Adipocyte (in vitro differentiated cells): ENCODE measurements at regions not wholly inside any gene's neighbourhood (a gene's known extent, or its start where the extent isn't known, plus 50 kb on each side); places are given as distances from the start of the nearest gene placed in this dataset.

Experiments
- DNase-seq: peaks from one replicate; pipeline ENCODE4 v3.0.0-alpha.2; 2015; ENCODE audit warnings: low read depth
- H3K27me3 ChIP-seq: replicated peaks from 2 replicates; pipeline ENCODE4 v1.7.0; 2013; ENCODE audit warnings: mild to moderate bottlenecking, low read length, moderate library complexity; ENCODE audit not compliant: control insufficient read depth, insufficient read depth
- H3K36me3 ChIP-seq: 2 replicates; pipeline ENCODE4 v1.7.0; 2013; ENCODE audit warnings: low read length, mild to moderate bottlenecking, moderate library complexity; ENCODE audit not compliant: control insufficient read depth, insufficient read depth, severe bottlenecking
- H3K4me1 ChIP-seq: 2 replicates; pipeline ENCODE4 v1.7.0; 2013; ENCODE audit warnings: mild to moderate bottlenecking, low read length, moderate library complexity; ENCODE audit not compliant: control insufficient read depth, insufficient read depth
- H3K4me3 ChIP-seq: 2 replicates; pipeline ENCODE4 v1.7.0; 2013; ENCODE audit warnings: mild to moderate bottlenecking, low read length, moderate library complexity
- H3K9ac ChIP-seq: 2 replicates; pipeline ENCODE4 v1.7.0; 2013; ENCODE audit warnings: mild to moderate bottlenecking, low read length, moderate library complexity
- H3K9me3 ChIP-seq: 2 replicates; pipeline ENCODE4 v1.7.0; 2013; ENCODE audit warnings: mild to moderate bottlenecking, low read length, moderate library complexity; ENCODE audit not compliant: control insufficient read depth

- H3K27me3 ChIP-seq: no peaks in the 10 kb centered on the region
- H3K4me1 ChIP-seq: no peaks in the 10 kb centered on the region
- no peak overlapping the region for H3K4me3 ChIP-seq
- no peak for DNase-seq
- H3K36me3 ChIP-seq: no peaks in the 10 kb centered on the region
- no peak overlapping the region for H3K9ac ChIP-seq
- H3K9me3 ChIP-seq: no peaks in the 10 kb centered on the region
Measured at GRCh38 chr5:23235246-23235645, 272.2 kb upstream of the PRDM9 start.

- no peaks in the 10 kb centered on the region for H3K9me3 ChIP-seq
- no peaks in the 10 kb centered on the region for H3K27me3 ChIP-seq
- no peak for DNase-seq
- no peak overlapping the region for H3K9ac ChIP-seq
- no peaks in the 10 kb centered on the region for H3K36me3 ChIP-seq
- no peaks in the 10 kb centered on the region for H3K4me1 ChIP-seq
- no peak overlapping the region for H3K4me3 ChIP-seq
Measured at GRCh38 chr5:23234197-23234596, 273.2 kb upstream of the PRDM9 start.

GRCh38 chr5:23223846-23224245 lies 283.6 kb upstream of the PRDM9 start:
- Histone ChIP-seq H3K9me3 (no peaks in the 10 kb centered on the region), H3K27me3 (no peaks in the 10 kb centered on the region), H3K4me3 (no peak overlapping the region), H3K36me3 (no peaks in the 10 kb centered on the region), H3K9ac (no peak overlapping the region), H3K4me1 (no peaks in the 10 kb centered on the region)
- no peak for DNase-seq

- H3K36me3 ChIP-seq: no peaks in the 10 kb centered on the region
- H3K4me1 ChIP-seq: no peaks in the 10 kb centered on the region
- no peaks in the 10 kb centered on the region for H3K27me3 ChIP-seq
- H3K4me3 ChIP-seq: no peak overlapping the region
- no peaks in the 10 kb centered on the region for H3K9me3 ChIP-seq
- no peak for DNase-seq
- H3K9ac ChIP-seq: no peak overlapping the region
Measured at GRCh38 chr5:23221831-23222230, 285.6 kb upstream of the PRDM9 start.

- no peak for DNase-seq
- no peak overlapping the region for H3K4me3 ChIP-seq
- no peaks in the 10 kb centered on the region for H3K27me3 ChIP-seq
- no peaks in the 10 kb centered on the region for H3K4me1 ChIP-seq
- H3K9ac ChIP-seq: no peak overlapping the region
- no peaks in the 10 kb centered on the region for H3K36me3 ChIP-seq
- H3K9me3 ChIP-seq: no peaks in the 10 kb centered on the region
Measured at GRCh38 chr5:23217159-23217558, 290.2 kb upstream of the PRDM9 start.

GRCh38 chr5:23216345-23216744 lies 291.1 kb upstream of the PRDM9 start:
- no peak for DNase-seq
- no peaks in the 10 kb centered on the region for H3K36me3 ChIP-seq

GRCh38 chr5:23208959-23209431 lies 298.4 kb upstream of the PRDM9 start:
- Histone ChIP-seq H3K36me3 (no peaks in the 10 kb centered on the region), H3K9ac (no peak overlapping the region), H3K4me1 (no peaks in the 10 kb centered on the region), H3K9me3 (no peaks in the 10 kb centered on the region), H3K4me3 (no peak overlapping the region), H3K27me3 (no peaks in the 10 kb centered on the region)
- DNase-seq: peak; percentile 10

More at GRCh38 chr5:23216345-23216744, 291.1 kb upstream of the PRDM9 start:
- Histone ChIP-seq H3K27me3 (no peaks in the 10 kb centered on the region), H3K4me3 (no peak overlapping the region), H3K9me3 (no peaks in the 10 kb centered on the region), H3K4me1 (no peaks in the 10 kb centered on the region), H3K9ac (no peak overlapping the region)

- DNase-seq: no peak
- H3K36me3 ChIP-seq: no peaks in the 10 kb centered on the region
- no peak overlapping the region for H3K9ac ChIP-seq
- no peaks in the 10 kb centered on the region for H3K4me1 ChIP-seq
- no peaks in the 10 kb centered on the region for H3K27me3 ChIP-seq
- H3K4me3 ChIP-seq: no peak overlapping the region
- H3K9me3 ChIP-seq: peaks cover 3% of the 10 kb centered on the region
Measured at GRCh38 chr5:23204111-23204510, 303.3 kb upstream of the PRDM9 start.

GRCh38 chr5:23169660-23170416 lies 316.7 kb upstream of the CDH12 start:
- Histone ChIP-seq H3K36me3 (no peaks in the 10 kb centered on the region), H3K4me1 (no peaks in the 10 kb centered on the region), H3K4me3 (no peak overlapping the region), H3K9ac (no peak overlapping the region), H3K27me3 (no peaks in the 10 kb centered on the region), H3K9me3 (no peaks in the 10 kb centered on the region)
- DNase-seq: no peak

- no peak overlapping the region for H3K9ac ChIP-seq
- H3K4me3 ChIP-seq: no peak overlapping the region
- no peaks in the 10 kb centered on the region for H3K36me3 ChIP-seq
- DNase-seq: no peak
- no peaks in the 10 kb centered on the region for H3K27me3 ChIP-seq
- no peaks in the 10 kb centered on the region for H3K4me1 ChIP-seq
- H3K9me3 ChIP-seq: no peaks in the 10 kb centered on the region
Measured at GRCh38 chr5:23164971-23165370, 311.8 kb upstream of the CDH12 start.

GRCh38 chr5:23158179-23158578 lies 305.0 kb upstream of the CDH12 start:
- H3K4me1 ChIP-seq: no peaks in the 10 kb centered on the region
- H3K36me3 ChIP-seq: no peaks in the 10 kb centered on the region
- H3K4me3 ChIP-seq: no peak overlapping the region
- no peak overlapping the region for H3K9ac ChIP-seq
- no peak for DNase-seq
- no peaks in the 10 kb centered on the region for H3K27me3 ChIP-seq
- H3K9me3 ChIP-seq: no peaks in the 10 kb centered on the region

GRCh38 chr5:23157716-23158115 lies 304.6 kb upstream of the CDH12 start:
- Histone ChIP-seq H3K9ac (no peak overlapping the region), H3K27me3 (no peaks in the 10 kb centered on the region)
- DNase-seq: no peak

More at GRCh38 chr5:23157716-23158115, 304.6 kb upstream of the CDH12 start:
- Histone ChIP-seq H3K36me3 (no peaks in the 10 kb centered on the region), H3K4me3 (no peak overlapping the region), H3K4me1 (no peaks in the 10 kb centered on the region), H3K9me3 (no peaks in the 10 kb centered on the region)
